SK-N-SH treated with all-trans-retinoic acid at 6 μM for 48 hours (cell line): ENCODE measurements at regions not wholly inside any gene's neighbourhood (a gene's known extent, or its start where the extent isn't known, plus 50 kb on each side); places are given as distances from the start of the nearest gene placed in this dataset.

Source experiments
- ZFP3 ChIP-seq: fragments of 250-450 bp; sonication (Bioruptor Pico); IDR thresholded peaks from 2 replicates; pipeline ENCODE4 v1.5.0; 2020; ENCODE audit warnings: mild to moderate bottlenecking, moderate library complexity
- TF ChIP-seq, protein P1 (sequence below): fragments of 250-450 bp; sonication (Bioruptor Pico); IDR thresholded peaks from 2 replicates; pipeline ENCODE4 v1.8.0; 2020; ENCODE audit warnings: mild to moderate bottlenecking, moderate library complexity, borderline replicate concordance

- TF ChIP-seq, protein P1, sequence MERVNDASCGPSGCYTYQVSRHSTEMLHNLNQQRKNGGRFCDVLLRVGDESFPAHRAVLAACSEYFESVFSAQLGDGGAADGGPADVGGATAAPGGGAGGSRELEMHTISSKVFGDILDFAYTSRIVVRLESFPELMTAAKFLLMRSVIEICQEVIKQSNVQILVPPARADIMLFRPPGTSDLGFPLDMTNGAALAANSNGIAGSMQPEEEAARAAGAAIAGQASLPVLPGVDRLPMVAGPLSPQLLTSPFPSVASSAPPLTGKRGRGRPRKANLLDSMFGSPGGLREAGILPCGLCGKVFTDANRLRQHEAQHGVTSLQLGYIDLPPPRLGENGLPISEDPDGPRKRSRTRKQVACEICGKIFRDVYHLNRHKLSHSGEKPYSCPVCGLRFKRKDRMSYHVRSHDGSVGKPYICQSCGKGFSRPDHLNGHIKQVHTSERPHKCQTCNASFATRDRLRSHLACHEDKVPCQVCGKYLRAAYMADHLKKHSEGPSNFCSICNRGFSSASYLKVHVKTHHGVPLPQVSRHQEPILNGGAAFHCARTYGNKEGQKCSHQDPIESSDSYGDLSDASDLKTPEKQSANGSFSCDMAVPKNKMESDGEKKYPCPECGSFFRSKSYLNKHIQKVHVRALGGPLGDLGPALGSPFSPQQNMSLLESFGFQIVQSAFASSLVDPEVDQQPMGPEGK (CRISPR knock-in tag), result no peak
- no peak for TF ChIP-seq ZFP3
These were observed 343.1 kb downstream of the NPHP4 start for GRCh38 chr1:5649166-5649551.
